IMR-90 (cell line): ENCODE measurements at regions not wholly inside any gene's neighbourhood (a gene's known extent, or its start where the extent isn't known, plus 50 kb on each side); places are given as distances from the start of the nearest gene placed in this dataset.

Source experiments
- ATAC-seq: fragments of 200-7000 bp; cut with Tn5 transposase; 2 replicates; pipeline ENCODE4 v1.9.1; 2020; ENCODE audit warnings: low read depth, mild to moderate bottlenecking, moderate library complexity
- BruUV-seq: library from RNA; stranded (reverse); fragments of 400-500 nt; replicated peaks from 2 replicates; lab custom pipeline; 2021; lab: Mats Ljungman, UMichigan
- CTCF ChIA-PET: fragments of 300-600 bp; formaldehyde crosslinking; extraction: SDS; loops from one replicate; lab custom pipeline; 2021; ENCODE audit warnings: antibody characterized with exemption; lab: Yijun Ruan, JAX
- POLR2A ChIA-PET: fragments of 300-600 bp; sonication (Branson Sonifier 250); formaldehyde crosslinking; loops from one replicate; lab custom pipeline; 2022; ENCODE audit warnings: antibody characterized with exemption; ENCODE audit not compliant: unreplicated experiment; lab: Charles Lee
- DNase-seq: peaks from one replicate; pipeline ENCODE4 v3.0.0; 2013
- H2AFZ ChIP-seq: replicated peaks from 2 replicates; pipeline ENCODE3; 2013; ENCODE audit warnings: low read length, mild to moderate bottlenecking; ENCODE audit not compliant: poor library complexity
- H2AK5ac ChIP-seq: 2 replicates; pipeline ENCODE4 v1.6.1; 2013; ENCODE audit warnings: low read depth, low read length, inconsistent platforms
- H2AK9ac ChIP-seq: replicated peaks from 2 replicates; pipeline ENCODE3; 2013; ENCODE audit warnings: mild to moderate bottlenecking, low read depth, low read length, moderate library complexity; ENCODE audit not compliant: poor library complexity
- H2BK120ac ChIP-seq: 2 replicates; pipeline ENCODE4 v1.6.1; 2013; ENCODE audit warnings: low read depth, low read length, inconsistent platforms
- H2BK15ac ChIP-seq: 3 replicates; pipeline ENCODE4 v1.6.1; 2013; ENCODE audit warnings: low read depth, low read length, inconsistent platforms
- H2BK20ac ChIP-seq: 2 replicates; pipeline ENCODE4 v1.6.1; 2013; ENCODE audit warnings: low read depth, mild to moderate bottlenecking, inconsistent platforms, low read length, moderate library complexity
- H2BK5ac ChIP-seq: 2 replicates; pipeline ENCODE4 v1.6.1; 2013; ENCODE audit warnings: mild to moderate bottlenecking, low read depth, low read length, inconsistent platforms; ENCODE audit not compliant: poor library complexity, severe bottlenecking
- H3K14ac ChIP-seq: replicated peaks from 2 replicates; pipeline ENCODE4 v1.6.1; 2013; ENCODE audit warnings: low read depth, low read length, inconsistent platforms
- H3K18ac ChIP-seq: 2 replicates; pipeline ENCODE4 v1.6.1; 2013; ENCODE audit warnings: low read depth, low read length, control low read depth
- H3K23ac ChIP-seq: 2 replicates; pipeline ENCODE4 v1.6.1; 2013; ENCODE audit warnings: low read depth, low read length, inconsistent platforms
- H3K27ac ChIP-seq: 2 replicates; pipeline ENCODE4 v1.5.1; 2013; ENCODE audit warnings: mild to moderate bottlenecking, control low read depth, low read length; ENCODE audit not compliant: insufficient read depth
- H3K27me3 ChIP-seq: 2 replicates; pipeline ENCODE4 v1.6.1; 2013; ENCODE audit warnings: low read length; ENCODE audit not compliant: control insufficient read depth, insufficient read depth
- H3K36me3 ChIP-seq: 2 replicates; pipeline ENCODE4 v1.6.1; 2013; ENCODE audit warnings: low read length, mixed read lengths; ENCODE audit not compliant: control insufficient read depth, insufficient read depth
- H3K4ac ChIP-seq: 2 replicates; pipeline ENCODE4 v1.6.1; 2013; ENCODE audit warnings: low read depth, low read length, inconsistent platforms
- H3K4me1 ChIP-seq: 2 replicates; pipeline ENCODE4 v1.6.1; 2013; ENCODE audit warnings: low read length, mixed read lengths; ENCODE audit not compliant: control insufficient read depth, insufficient read depth
- H3K4me2 ChIP-seq: 2 replicates; pipeline ENCODE4 v1.6.1; 2013; ENCODE audit warnings: low read depth, mild to moderate bottlenecking, control low read depth, low read length, moderate library complexity
- H3K4me3 ChIP-seq: 2 replicates; pipeline ENCODE4 v1.5.1; 2013; ENCODE audit warnings: low read depth, mild to moderate bottlenecking, control low read depth, low read length, moderate library complexity; ENCODE audit not compliant: insufficient read depth
- H3K56ac ChIP-seq: 2 replicates; pipeline ENCODE4 v1.6.1; 2013; ENCODE audit warnings: low read length, inconsistent platforms; ENCODE audit not compliant: insufficient read depth; ENCODE audit errors: extremely low read depth
- H3K79me1 ChIP-seq, 2 experiments: 2 replicates each; pipeline ENCODE4 v1.6.1; 2013; ENCODE audit warnings: low read length in 2 of 2, inconsistent platforms in 1 of 2, low read depth in 1 of 2
- H3K9ac ChIP-seq: 2 replicates; pipeline ENCODE4 v1.6.1; 2013; ENCODE audit warnings: low read depth, low read length, control low read depth
- H3K9me1 ChIP-seq: 2 replicates; pipeline ENCODE4 v1.6.1; 2013; ENCODE audit warnings: low read length, inconsistent platforms; ENCODE audit not compliant: insufficient read depth
- H3K9me3 ChIP-seq: 2 replicates; pipeline ENCODE4 v1.6.1; 2013; ENCODE audit warnings: low read length; ENCODE audit not compliant: control insufficient read depth, insufficient read depth
- H4K20me1 ChIP-seq: 2 replicates; pipeline ENCODE4 v1.6.1; 2013; ENCODE audit warnings: low read length, inconsistent platforms; ENCODE audit not compliant: insufficient read depth
- H4K5ac ChIP-seq: 2 replicates; pipeline ENCODE4 v1.6.1; 2013; ENCODE audit warnings: mild to moderate bottlenecking, low read depth, low read length, control low read depth
- H4K8ac ChIP-seq, 2 experiments: 2 replicates each; pipeline ENCODE4 v1.6.1; 2013; ENCODE audit warnings: low read depth in 2 of 2, low read length in 2 of 2, control low read depth in 1 of 2, inconsistent platforms in 1 of 2
- H4K91ac ChIP-seq: 2 replicates; pipeline ENCODE4 v1.6.1; 2013; ENCODE audit warnings: low read depth, low read length, inconsistent platforms; ENCODE audit not compliant: insufficient read depth
- ELK1 ChIP-seq: fragments of 150-350 bp; IDR thresholded peaks from 2 replicates; pipeline ENCODE4 v1.6.1; 2016; ENCODE audit warnings: low read depth, mild to moderate bottlenecking, low read length, moderate library complexity, borderline replicate concordance
- FOS ChIP-seq: fragments of 150-350 bp; IDR thresholded peaks from 2 replicates; pipeline ENCODE4 v1.6.1; 2016; ENCODE audit warnings: low read depth, low read length
- MAFK ChIP-seq: IDR thresholded peaks from 2 replicates; pipeline ENCODE4 v1.6.1; 2012; ENCODE audit warnings: low read depth, low read length, improper control_type of control experiment
- MAZ ChIP-seq: IDR thresholded peaks from 2 replicates; pipeline ENCODE4 v1.6.1; 2012; ENCODE audit warnings: low read depth, mild to moderate bottlenecking, low read length, improper control_type of control experiment, moderate library complexity, borderline replicate concordance
- RAD21 ChIP-seq: IDR thresholded peaks from 2 replicates; pipeline ENCODE4 v1.6.1; 2012; ENCODE audit warnings: low read length, improper control_type of control experiment
- RFX5 ChIP-seq: IDR thresholded peaks from 2 replicates; pipeline ENCODE4 v1.8.0; 2012; ENCODE audit warnings: low read depth, mild to moderate bottlenecking, low read length, moderate library complexity
- USF2 ChIP-seq: fragments of 150-350 bp; IDR thresholded peaks from 2 replicates; pipeline ENCODE4 v1.6.1; 2017; ENCODE audit warnings: mild to moderate bottlenecking, antibody characterized with exemption, low read length, low read depth
- WGBS, 2 experiments: methylation state at CpG; one replicate each; pipeline versions ENCODE4 v1.1.5 to v1.1.7; 2013; ENCODE audit warnings: missing lambda C conversion rate in 2 of 2; ENCODE audit not compliant: insufficient read length in 1 of 2; ENCODE audit errors: extremely low coverage in 2 of 2; 5-methylcytosine and 5-hydroxymethylcytosine counted together
- dilution Hi-C: fragments of 300-500 bp; cut with HindIII; formaldehyde crosslinking; loops from one replicate; pipeline ENCODE4 v1.14.3; 2018; ENCODE audit warnings: low sequenced_read_pairs; ENCODE audit not compliant: unreplicated experiment
- in situ Hi-C: fragments of 300-500 bp; cut with MboI; formaldehyde crosslinking; loops from 3 replicates; pipeline ENCODE4 v1.14.3; 2019; ENCODE audit warnings: low sequenced_read_pairs, inconsistent platforms, mixed read lengths
- intact Hi-C: fragments of 100-400 bp; cut with micrococcal nuclease; formaldehyde crosslinking; loops from 2 replicates; pipeline ENCODE4 v1.10.0; 2022

GRCh38 chr7:79833616-79834015 lies 301.0 kb upstream of the GNAI1 start:
- Histone ChIP-seq H2BK120ac (no peak overlapping the region), H2BK15ac (no peak overlapping the region), H3K9me3 (no peaks in the 10 kb centered on the region), H3K4me2 (no peak overlapping the region), H4K91ac (no peak overlapping the region), H4K20me1 (no peaks in the 10 kb centered on the region), H3K27ac (no peak overlapping the region), H2BK5ac (no peak overlapping the region), H3K9ac (no peak overlapping the region), H3K79me1 (no peaks in the 10 kb centered on the region), H3K9me1 (no peaks in the 10 kb centered on the region), H3K4me1 (no peaks in the 10 kb centered on the region), H4K8ac (no peak overlapping the region), H3K36me3 (no peaks in the 10 kb centered on the region), H2AK9ac (no peak overlapping the region), H2AFZ (no peak overlapping the region), H3K56ac (no peak overlapping the region), H2AK5ac (no peak overlapping the region), H3K4me3 (no peak overlapping the region), H3K18ac (no peak overlapping the region), H3K4ac (no peak overlapping the region), H2BK20ac (no peak overlapping the region), H3K14ac (no peak overlapping the region), H4K5ac (no peak overlapping the region), H3K27me3 (no peaks in the 10 kb centered on the region), H3K23ac (no peak overlapping the region)
- no peak for TF ChIP-seq USF2
- no peak for TF ChIP-seq MAFK
- TF ChIP-seq RAD21, result no peak
- TF ChIP-seq MAZ, result no peak
- TF ChIP-seq RFX5, result no peak
- TF ChIP-seq ELK1, result no peak
- TF ChIP-seq FOS, result no peak
- in situ Hi-C loops (no loop called here), dilution Hi-C loops (no loop called here), intact Hi-C loops (loop anchor here (5.0 kb wide), 1 partner anchor 39 kb away; no protein-coding TSS in a partner anchor)
- BruUV-seq, result no TSS peak
- 0 out of 2 replicates have a peak, but pooled peaks have one; percentile 42 for ATAC-seq
- DNase-seq, result peak; percentile 58
- no CpG with 5 or more reads among the region's 1 CpG for WGBS, 2 experiments
- CTCF ChIA-PET, result interaction anchor here (0.6 kb wide), 1 partner anchor 145 kb away, joined by 3 read pairs; no protein-coding TSS in a partner anchor
- POLR2A ChIA-PET, result no interaction called here
